GM18517 (cell line): ENCODE measurements at regions not wholly inside any gene's neighbourhood (a gene's known extent, or its start where the extent isn't known, plus 50 kb on each side); places are given as distances from the start of the nearest gene placed in this dataset.
"Not testable (repeated sequence)": the region's sequence is repeated elsewhere in the genome, so short reads cannot be mapped to it uniquely, and the experiment has no call there.

ENCODE experiments used
- ATAC-seq: cut with Tn5 transposase; IDR thresholded peaks from one replicate; pipeline ENCODE4 v1.9.1; 2021; ENCODE audit warnings: mild to moderate bottlenecking, moderate library complexity; ENCODE audit not compliant: unreplicated experiment

GRCh38 chr5:143592648-143593047, 189.2 kb upstream of the NR3C1 start:
- ATAC-seq, result peak; percentile 81

DNA sequence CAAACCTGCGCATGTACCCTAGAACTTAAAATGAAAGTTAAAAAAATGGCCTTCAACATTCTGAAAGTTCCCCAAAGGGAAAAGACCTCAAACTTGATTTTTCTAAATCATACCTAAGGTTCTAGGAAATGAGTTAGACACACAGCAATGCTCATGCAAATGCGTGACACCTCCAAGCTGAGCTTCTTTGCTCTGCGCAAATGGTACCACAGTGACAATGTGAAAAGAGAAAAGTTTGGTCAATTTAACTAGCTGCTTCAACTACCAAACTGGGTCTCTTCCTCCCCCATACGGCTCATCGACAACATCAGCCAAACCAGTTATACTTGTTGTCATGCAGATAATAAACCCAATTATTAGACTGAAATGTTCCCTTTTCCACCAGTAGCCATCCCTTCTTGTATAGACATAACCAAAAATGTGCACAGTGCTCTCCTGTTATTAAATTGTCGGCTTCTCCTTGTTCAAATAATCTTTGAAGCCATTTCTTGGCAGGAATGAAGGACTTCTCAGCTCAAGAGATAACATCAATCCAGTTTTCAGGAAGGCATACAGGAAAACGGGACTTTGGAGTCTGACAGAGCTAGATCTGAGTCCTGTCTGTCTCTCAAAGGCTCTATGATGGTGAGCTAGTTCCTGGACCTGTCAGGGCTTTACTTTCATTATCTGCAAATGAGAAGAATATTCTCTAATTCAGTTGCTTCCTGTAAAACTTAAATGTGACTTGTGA, 185.6 kb upstream of the NR3C1 start:
- no peak for ATAC-seq

DNA sequence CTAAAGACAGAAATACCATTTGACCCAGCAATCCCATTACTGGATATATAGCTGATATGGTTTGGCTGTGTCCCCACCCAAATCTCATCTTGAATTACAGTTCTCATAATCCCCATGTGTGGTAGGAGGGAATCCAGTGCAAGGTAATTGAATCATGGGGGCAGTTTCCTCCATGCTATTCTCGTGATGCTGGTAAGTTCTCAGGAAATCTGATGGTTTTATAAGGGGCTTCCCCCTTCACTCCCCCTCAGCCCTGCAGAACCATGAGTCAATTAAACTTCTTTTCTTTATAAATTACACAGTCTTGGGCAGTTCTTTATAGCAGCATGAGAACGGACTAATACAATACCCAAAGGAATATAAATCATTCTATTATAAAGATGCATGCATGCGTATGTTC, 184.6 kb upstream of the NR3C1 start:
- ATAC-seq, result not testable (repeated sequence)

DNA sequence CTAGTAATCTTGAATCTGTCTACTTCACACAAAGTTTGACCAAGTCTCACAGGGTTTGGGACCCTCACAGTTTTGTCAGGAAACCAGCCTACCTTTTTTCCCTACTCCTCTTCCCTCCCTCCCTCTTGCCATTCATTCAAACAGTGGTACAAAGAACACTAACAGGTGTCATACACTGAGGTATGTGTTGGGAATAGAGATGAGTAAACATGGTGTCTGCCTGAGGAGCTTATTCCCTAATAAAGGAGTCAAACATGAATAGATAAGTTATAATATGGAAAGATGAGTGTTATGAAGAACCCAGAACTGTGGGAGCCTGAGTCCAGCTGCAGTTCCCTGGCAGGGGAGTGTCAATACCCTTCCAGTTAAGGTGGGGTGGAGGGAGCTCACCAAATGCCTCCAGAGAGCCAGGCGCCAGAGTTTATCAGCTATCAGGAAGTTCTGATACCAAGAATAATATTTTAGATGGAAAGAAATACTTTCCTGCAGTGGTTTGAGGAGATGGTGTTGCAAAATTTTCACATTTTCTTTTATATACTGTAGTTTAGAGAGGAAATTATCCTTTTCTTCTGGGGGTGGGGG, 183.4 kb upstream of the NR3C1 start:
- no peak for ATAC-seq

GRCh38 chr5:143585970-143586369, 182.5 kb upstream of the NR3C1 start:
- no peak for ATAC-seq

GRCh38 chr5:143583409-143583808, 179.9 kb upstream of the NR3C1 start:
- peak; percentile 45 for ATAC-seq

- peak; percentile 75 for ATAC-seq
Measured at GRCh38 chr5:143582869-143583268, 179.4 kb upstream of the NR3C1 start.

- ATAC-seq, result no peak
Measured at GRCh38 chr5:143582176-143582575, 178.7 kb upstream of the NR3C1 start.

GRCh38 chr5:143581649-143582048, 178.2 kb upstream of the NR3C1 start:
- no peak for ATAC-seq

GRCh38 chr5:143581147-143581546, 177.7 kb upstream of the NR3C1 start:
- ATAC-seq, result no peak

GRCh38 chr5:143576711-143577484, 173.4 kb upstream of the NR3C1 start:
- ATAC-seq, result no peak

DNA sequence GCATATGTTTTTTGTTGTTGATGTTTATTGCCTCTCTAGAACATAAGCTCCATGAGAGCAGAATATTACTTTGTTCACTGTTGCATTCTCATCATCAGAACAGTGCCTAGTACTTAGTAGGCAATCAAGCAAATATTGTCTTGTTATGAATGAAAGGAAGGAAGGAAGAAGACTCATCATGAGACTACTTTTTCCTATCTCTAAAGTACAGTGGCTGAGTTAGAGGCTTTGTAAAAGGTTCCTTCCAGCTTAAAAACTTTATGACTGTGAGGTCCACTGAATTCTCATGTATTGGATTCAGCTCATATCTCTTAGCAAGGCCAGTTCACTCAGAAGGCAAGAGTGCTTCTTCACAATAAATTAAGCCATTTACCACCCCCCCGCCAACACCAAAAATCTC, 171.8 kb upstream of the NR3C1 start:
- no peak for ATAC-seq

GRCh38 chr5:143574236-143574635, 170.8 kb upstream of the NR3C1 start:
- no peak for ATAC-seq

DNA sequence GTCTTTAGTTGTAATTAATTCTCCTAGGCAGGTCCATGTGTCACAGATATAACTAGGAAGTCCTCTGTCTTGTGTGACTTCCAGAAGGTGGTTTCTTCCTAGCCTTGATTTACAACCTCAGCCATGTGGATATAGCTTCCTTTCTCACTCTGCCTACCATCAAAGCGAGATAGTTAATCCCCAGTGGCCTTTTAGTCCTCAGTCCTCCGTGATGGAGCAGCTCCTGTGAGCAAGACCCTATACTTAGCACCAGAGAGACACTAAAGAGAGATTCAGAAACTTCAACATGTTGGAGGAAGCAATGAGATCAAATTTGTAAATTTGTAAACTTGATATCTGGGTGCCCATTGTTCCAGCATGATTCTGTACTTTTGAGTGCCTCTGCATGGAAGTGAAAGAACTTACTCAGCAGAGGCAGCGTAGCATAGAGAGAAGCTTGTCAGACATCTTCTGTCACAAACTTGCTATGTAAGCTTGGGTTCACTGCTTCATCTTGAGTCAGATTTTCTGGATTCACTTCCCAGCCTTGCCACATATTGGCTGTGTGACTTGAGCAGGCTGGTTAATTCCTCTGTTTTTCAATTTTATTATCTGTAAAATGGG, 170.2 kb upstream of the NR3C1 start:
- ATAC-seq, result no peak

DNA sequence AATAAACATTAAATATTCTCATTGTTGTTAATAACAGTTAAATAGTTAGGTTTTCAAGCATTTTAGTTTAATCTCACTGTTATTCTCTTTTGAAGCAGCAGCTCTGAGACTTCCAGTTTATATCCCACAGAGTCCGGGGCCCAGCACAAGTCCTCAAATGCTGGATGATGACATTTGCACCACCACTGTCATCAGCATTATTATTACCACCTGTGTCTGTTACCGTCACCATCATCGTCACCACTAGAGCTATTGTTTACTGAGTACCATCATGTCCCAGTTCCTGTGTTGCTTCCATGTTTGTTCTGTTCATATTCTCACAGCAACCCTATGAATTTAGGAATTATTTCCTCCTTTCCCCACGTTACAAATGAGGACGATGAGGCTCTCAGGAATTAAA, 169.2 kb upstream of the NR3C1 start:
- no peak for ATAC-seq

DNA sequence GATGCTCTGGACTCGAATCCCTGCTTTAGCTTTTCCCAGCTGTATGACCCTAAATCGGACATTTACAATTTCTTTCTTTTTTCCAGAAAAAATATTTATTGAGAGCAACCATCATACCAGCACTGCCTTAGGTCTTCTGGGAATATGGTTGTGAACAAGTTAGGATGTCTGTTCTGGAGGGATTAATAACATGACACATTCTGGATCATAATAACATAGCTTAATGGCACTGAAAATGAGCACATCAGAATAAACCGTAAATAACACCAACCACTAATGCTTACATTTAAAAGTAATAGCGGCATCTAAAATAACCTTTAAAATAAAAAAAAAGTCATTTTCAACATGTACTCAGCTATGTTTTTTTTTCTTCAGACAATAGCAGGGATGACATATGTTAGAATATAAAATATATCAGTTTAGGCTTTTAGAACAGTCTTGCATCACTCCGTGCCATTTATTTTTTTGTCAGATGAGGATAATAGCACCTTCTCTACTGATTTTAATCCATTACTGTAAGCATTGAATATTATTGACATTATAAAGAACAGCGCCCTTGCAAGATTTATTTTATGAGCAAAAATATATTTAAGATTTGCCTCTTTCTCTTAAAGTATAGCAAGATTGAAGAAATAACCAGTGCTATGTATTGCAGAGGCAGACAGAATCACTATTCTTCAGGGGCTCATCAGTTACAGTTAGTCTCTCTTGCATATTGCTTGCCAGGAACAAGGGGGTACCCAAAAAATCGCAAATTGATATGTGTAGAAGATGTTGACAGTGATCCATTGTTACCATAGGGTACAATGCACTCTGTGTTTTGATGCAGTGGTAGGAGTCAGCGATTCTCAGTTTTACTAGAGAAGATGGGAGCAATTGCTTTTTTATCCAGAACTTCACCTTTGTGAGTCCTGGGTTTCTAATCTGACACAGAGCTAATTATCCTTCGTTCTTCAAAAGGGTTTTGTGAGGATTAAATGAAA, 168.4 kb upstream of the NR3C1 start:
- ATAC-seq, result no peak

- ATAC-seq, result no peak
Measured at GRCh38 chr5:143570989-143571388, 167.5 kb upstream of the NR3C1 start.

DNA sequence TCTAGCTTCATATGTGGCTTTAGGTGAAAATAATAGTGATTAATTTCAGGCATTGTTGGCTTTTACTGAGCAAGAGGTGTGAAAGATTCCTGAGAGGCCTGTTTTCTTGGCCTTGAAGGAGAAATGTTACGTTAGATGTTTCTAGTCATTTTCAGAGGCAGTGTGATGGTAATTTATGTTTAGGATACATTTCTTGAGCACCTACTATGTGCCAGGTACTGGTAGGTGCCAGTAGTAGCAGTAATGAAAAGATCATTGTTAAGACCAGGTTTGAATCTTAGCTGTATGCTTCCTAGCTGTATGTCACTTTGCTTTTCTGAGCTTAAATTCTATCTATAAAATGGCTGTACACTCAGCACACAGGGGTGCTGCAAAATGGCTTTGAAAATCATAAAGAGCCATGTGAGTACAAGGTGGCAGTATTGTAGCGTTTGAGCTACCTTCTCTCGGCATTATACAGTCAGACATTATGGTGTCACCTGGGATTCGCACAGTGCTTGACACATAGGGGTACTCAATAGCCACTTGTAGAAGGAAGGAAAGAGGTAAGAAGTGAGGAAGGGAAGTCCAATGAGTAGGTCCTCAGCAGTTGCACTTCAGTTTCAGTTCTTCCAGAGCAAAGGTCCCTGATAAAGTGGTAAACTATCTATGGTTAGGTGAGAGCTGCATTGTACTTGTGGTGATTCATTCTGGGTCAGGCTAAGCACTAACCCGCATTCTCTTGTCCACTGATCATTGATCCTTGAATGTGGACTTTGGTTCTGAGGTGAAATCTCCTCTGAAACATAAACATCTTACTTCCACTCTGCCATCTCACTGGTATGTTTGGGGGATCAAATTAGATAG, 166.5 kb upstream of the NR3C1 start:
- ATAC-seq, result no peak

DNA sequence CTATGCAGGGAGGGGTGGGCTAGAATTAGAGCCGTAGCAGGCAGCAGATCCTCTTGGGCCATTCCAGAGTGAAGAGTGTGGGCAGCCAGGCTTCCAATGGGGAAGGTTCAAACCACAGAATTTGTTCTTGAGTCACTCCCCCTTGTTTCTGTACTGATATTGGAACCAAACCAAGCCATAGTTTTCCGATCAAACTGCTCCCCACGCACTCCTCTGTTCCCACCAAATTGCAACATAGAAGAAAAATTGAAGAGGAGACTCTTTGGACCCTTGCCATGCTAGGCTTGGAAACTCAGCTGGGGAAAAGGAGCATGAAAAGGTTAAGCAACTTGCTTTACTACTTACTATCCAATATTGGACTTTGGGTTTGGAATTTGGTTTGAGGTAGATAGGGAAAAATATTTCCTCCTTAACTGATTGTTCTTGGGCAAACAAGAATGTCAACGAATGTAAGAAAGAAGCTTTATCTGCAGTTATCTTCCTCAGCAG, 165.8 kb upstream of the NR3C1 start:
- no peak for ATAC-seq
